ENCODE measurements at regions not wholly inside any gene's neighbourhood (a gene's known extent, or its start where the extent isn't known, plus 50 kb on each side); places are given as distances from the start of the nearest gene placed in this dataset.

GRCh38 chr12:105945880-105946279 lies 192.9 kb downstream of the NUAK1 start:
- no peak for FAIRE-seq
- no peak for DNase-seq (ENCODE audit: low spot score)

- FAIRE-seq (no peak), DNase-seq (ENCODE audit: low spot score) (no peak)
Measured at GRCh38 chr12:105946493-105946901, 192.3 kb downstream of the NUAK1 start.

- FAIRE-seq: no peak
- DNase-seq (ENCODE audit: low spot score): no peak
Measured at GRCh38 chr12:105947906-105948305, 190.8 kb downstream of the NUAK1 start.

DNA sequence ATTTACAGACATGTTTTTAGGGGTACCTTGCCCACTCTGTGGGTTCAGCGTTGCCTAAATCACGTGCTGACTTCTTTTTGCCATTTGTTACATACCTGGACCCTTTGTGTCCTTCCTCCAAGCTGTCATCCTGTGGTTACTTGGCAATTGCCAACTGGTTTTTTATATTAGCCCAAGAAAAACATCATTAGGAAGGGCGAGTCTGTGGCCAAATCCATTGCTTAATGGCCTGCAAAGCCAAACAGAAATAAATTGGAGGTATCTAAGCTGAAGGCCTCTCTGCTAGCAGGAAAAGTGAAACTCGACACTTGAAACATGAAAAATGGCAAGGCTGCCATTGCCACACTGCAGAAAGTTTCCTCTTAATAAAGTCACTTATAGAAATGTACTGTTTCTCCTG lies 190.4 kb downstream of the NUAK1 start:
- no peak for FAIRE-seq
- DNase-seq (ENCODE audit: low spot score): no peak

DNA sequence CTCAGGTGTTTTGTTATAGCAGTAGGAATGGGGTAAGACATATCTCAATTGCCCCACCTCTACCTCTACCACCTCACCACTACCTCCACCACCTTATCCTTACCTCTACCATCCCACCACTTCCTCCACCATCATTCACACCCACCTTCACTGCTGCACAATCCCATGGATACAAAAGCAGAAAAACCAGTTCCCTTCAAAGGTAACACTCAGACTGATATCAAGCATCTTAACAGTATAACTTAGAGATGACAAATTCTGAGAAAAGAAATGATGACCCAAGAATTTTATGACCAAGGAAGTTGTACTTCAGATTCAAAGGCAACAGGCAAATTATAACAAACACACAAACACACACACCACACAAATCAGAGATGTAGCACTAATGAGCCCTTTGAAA lies 189.4 kb downstream of the NUAK1 start:
- FAIRE-seq: no peak
- DNase-seq (ENCODE audit: low spot score): no peak

- FAIRE-seq (no peak), DNase-seq (ENCODE audit: low spot score) (no peak)
Measured at GRCh38 chr12:105951732-105952131, 187.0 kb downstream of the NUAK1 start.

- FAIRE-seq: no peak
- no peak for DNase-seq (ENCODE audit: low spot score)
Measured at GRCh38 chr12:105954951-105955931, 183.5 kb downstream of the NUAK1 start.

DNA sequence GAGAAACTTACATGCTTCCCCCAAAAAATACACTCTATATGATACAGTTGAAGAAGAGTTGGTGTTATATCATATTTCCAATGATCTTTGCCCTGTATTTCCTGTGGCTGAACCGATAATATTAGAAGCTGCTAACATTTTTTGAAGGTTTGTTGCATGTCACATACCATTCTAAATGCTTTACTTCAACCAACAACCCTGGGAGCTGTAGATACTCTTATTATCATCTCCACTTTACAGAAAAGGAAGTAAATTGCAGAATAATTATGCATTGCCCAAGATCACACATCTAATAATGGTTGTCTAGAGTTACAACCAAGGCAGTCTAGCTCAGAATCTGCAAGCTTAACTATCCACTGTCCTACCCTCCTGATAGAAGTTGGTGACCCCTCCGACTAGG lies 182.8 kb downstream of the NUAK1 start:
- no peak for DNase-seq (ENCODE audit: low spot score)
- FAIRE-seq: no peak

GRCh38 chr12:105956662-105957457 lies 181.9 kb downstream of the NUAK1 start:
- FAIRE-seq (no peak), DNase-seq (ENCODE audit: low spot score) (no peak)

- FAIRE-seq (no peak), DNase-seq (ENCODE audit: low spot score) (peak; percentile 18)
Measured at GRCh38 chr12:105960319-105961083, 178.3 kb downstream of the NUAK1 start.

DNA sequence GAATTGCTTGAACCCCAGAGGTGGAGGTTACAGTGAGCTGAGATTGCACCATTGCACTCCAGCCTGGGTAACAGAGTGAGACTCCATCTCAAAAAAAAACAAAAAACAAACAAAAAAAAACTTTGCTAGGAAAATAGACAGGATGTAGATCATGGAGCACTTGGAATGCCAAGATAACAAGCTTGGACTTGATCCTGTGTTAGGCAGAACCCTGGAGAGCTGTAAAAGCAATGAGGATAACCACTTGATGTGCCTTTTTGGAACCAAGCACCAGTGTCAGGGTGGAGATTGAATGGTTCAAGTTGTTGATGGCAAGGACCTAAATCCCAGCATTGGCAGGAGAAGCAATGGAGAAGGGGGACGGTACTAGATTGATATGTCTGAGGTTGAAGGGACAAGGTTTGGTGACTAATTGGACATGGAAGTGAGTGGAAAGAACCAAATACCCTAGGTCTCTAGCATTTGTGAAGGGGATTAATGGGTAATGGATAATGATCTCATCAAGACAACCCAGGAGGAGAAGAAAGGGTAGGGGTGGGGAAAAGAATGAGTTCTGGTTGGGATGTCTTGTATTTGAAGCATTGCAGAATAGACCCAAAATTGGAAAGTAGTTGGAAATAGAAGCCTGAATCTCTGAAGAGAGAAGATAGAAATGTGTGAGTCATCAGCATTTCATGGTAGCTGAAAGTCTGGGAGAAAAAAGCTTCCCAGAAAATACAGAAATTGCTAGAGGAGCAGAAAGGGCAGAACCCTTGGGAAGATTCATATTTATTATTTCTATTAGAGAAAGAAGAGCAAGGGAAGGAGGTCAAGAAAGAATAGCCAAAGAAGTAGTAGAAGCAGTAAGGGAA lies 176.7 kb downstream of the NUAK1 start:
- no peak for DNase-seq (ENCODE audit: low spot score)
- no peak for FAIRE-seq

GRCh38 chr12:105967038-105967776 lies 171.5 kb downstream of the NUAK1 start:
- DNase-seq (ENCODE audit: low spot score) (no peak), FAIRE-seq (no peak)

DNA sequence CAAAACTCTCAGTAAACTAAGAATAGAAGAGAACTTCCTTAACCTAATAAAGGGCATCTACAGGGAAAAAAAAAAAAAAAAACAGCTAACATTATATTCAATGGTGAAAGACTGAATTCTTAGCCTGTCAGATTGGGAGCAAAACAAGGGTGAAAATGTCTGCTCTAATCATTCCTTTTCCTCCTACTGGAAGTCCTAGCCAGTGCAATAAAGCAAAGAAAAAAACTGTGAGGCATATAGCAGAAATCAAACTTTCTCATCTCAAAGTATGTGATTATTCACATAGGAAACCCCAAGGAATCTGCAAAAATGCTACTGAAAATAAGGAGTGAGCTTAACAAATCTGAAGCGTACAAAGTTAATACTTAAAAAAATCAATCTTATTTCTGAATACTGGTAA lies 170.7 kb downstream of the NUAK1 start:
- no peak for FAIRE-seq
- no peak for DNase-seq (ENCODE audit: low spot score)

DNA sequence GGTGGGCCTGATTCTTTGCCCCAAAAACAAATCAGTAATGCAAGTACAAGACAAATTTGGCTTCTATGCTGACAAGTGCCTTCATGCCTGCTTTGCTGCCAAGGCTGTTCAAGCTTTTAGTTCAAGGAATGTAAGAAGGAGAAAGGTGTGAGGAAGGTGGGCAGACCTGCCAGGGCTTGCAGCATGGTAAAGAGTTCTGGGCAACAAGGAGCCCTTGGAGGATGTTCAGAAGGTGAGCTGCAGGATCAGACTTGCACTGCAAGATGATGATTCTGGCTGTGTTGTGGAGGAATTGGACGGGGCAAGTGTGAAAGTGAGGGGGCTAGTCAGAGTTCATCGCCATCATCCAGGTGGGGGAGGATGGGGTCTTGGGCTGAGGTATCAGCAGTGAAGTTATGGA lies 167.9 kb downstream of the NUAK1 start:
- DNase-seq (ENCODE audit: low spot score) (no peak), FAIRE-seq (no peak)

DNA sequence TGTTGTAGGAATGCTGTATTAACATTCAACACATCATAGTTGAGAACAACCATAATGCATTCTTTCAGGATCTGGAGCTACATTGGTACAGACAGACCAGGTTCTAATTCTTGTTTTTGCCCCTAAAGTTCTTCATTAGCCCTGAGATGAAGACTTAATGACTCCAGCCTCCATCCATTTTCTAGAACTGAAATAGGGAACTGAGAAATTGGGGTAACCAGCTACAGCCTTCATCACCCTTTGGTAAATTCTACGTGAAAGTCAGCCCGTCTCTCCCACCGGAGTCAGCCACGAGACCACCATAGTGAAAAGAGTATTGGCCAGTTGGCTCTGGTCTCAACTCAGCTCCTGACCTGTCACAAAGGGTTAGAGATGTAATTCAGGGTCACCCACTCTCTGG lies 164.0 kb downstream of the NUAK1 start:
- DNase-seq (ENCODE audit: low spot score) (no peak), FAIRE-seq (no peak)

GRCh38 chr12:105975351-105975750 lies 163.4 kb downstream of the NUAK1 start:
- no peak for DNase-seq (ENCODE audit: low spot score)
- FAIRE-seq: no peak

DNA sequence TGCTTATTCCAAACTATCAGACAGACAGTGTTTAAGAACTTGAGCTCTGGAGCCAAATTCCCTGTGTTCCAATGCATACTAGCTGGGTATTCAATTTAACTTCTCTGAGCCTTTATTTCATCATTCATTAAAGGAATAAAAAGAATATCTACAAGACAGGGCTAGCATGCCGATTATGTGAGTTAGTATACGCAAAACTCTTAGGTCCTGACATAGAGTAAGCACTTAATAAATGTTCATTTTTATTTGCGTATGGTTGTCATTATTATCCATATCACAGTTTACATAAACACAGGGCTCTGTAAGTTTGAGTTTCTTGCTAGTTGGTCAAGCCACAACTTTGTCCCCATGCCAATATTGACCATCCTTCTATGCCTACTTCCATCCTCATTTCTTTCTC lies 161.5 kb downstream of the NUAK1 start:
- FAIRE-seq (no peak), DNase-seq (ENCODE audit: low spot score) (no peak)

- DNase-seq (ENCODE audit: low spot score) (no peak), FAIRE-seq (no peak)
Measured at GRCh38 chr12:105977652-105978051, 161.1 kb downstream of the NUAK1 start.

- no peak for FAIRE-seq
- DNase-seq (ENCODE audit: low spot score): no peak
Measured at GRCh38 chr12:105978276-105978675, 160.5 kb downstream of the NUAK1 start.

- no peak for FAIRE-seq
- DNase-seq (ENCODE audit: low spot score): no peak
Measured at GRCh38 chr12:105978686-105979085, 160.1 kb downstream of the NUAK1 start.
